ENCODE measurements at regions not wholly inside any gene's neighbourhood (a gene's known extent, or its start where the extent isn't known, plus 50 kb on each side); places are given as distances from the start of the nearest gene placed in this dataset.

DNA sequence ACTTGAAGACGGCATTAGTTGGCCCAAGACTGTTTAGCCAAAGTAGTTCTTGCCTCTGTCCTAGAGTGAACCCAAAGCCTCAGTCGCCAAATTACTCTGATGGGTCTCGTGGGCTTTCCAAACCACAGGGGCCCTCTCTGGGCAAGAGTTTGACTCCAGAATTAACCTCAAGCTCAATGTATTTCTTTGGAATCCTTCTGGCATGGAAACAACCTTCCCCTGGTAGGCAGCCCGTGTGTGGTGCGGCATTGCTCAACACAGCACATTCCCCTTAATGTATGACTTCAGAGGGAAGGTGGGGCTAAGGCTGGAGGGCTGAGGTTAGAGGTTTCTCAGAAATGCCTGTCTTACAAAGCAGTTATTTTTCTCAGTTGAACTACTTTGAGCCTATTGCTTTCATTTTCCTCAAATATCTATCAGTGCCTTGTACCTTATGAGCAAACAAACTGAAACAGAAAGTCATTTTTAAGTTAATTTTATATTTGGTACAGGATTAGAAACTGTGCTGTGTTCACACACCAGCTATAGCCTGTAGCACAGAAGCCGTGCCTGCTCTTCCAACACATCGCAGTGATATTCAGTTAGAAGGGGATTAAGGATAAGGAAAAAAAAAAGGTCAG lies 123.9 kb upstream of the HAPLN1 start:
- CTCF ChIA-PET, result interaction anchor here (1.3 kb wide), 1 partner anchor 25 kb away, joined by 3 read pairs; no protein-coding TSS in a partner anchor
- TF ChIP-seq POLR2AphosphoS5 (IDR thresholded peaks at IDR 0.05; ENCODE audit: insufficient read depth, low read depth, low read length) (no peak), FOS (IDR thresholded peaks at IDR 0.05; ENCODE audit: borderline replicate concordance, insufficient read depth, low read length) (no peak), MYC (IDR thresholded peaks at IDR 0.05; ENCODE audit: low read depth, low read length) (no peak), JUN (IDR thresholded peaks at IDR 0.05; ENCODE audit: borderline replicate concordance, insufficient read depth, insufficient read length, low read depth) (no peak), CTCF (IDR thresholded peaks at IDR 0.05; ENCODE audit: extremely low read depth in 1 of 2, insufficient read depth in 1 of 2, low read depth in 1 of 2, low read length in 2 of 2) (no peak), GATA2 (IDR thresholded peaks at IDR 0.05; ENCODE audit: insufficient read depth, insufficient read length, low read depth, low read length) (no peak), POLR2A (IDR thresholded peaks at IDR 0.05; ENCODE audit: low read depth, low read length) (no peak), EZH2 (IDR thresholded peaks at IDR 0.05; ENCODE audit: borderline replicate concordance, low read depth, low read length, severe bottlenecking) (no peak)
- TF ChIP-seq, protein P1, sequence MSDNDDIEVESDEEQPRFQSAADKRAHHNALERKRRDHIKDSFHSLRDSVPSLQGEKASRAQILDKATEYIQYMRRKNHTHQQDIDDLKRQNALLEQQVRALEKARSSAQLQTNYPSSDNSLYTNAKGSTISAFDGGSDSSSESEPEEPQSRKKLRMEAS (IDR thresholded peaks at IDR 0.05; ENCODE audit: insufficient read depth, insufficient read length), result no peak
- no peak overlapping the region for H3K4me3 ChIP-seq (replicated peaks in 1 of 3; ENCODE audit: insufficient read depth in 1 of 3, low read depth in 1 of 3, low read length in 3 of 3)
- POLR2A ChIA-PET, result no interaction called here
- no peak overlapping the region for H3K27ac ChIP-seq (ENCODE audit: insufficient read depth, low read depth, low read length)
- H4K20me1 ChIP-seq (replicated peaks; ENCODE audit: control insufficient read depth, extremely low read depth, insufficient read depth, low read length), result no peaks in the 10 kb centered on the region
- dilution Hi-C loops (cut with MboI; ENCODE audit: extremely low pct_ligation_motif_present, low sequenced_read_pairs), result no loop called here
- H3K36me3 ChIP-seq (ENCODE audit: control insufficient read depth in 2 of 2, extremely low read depth in 1 of 2, insufficient read depth in 2 of 2, low read length in 2 of 2), result no peaks in the 10 kb centered on the region
- no peaks in the 10 kb centered on the region for H3K9me3 ChIP-seq (replicated peaks; ENCODE audit: control insufficient read depth, insufficient read depth, low read length)
- H3K9ac ChIP-seq (replicated peaks; ENCODE audit: extremely low read depth, insufficient read depth, low read length), result no peak overlapping the region
- no peaks in the 10 kb centered on the region for H3K4me1 ChIP-seq (ENCODE audit: control insufficient read depth, extremely low read depth, insufficient read depth, low read length)
- no peaks in the 10 kb centered on the region for H3K27me3 ChIP-seq (ENCODE audit: control insufficient read depth in 2 of 2, insufficient read depth in 2 of 2, low read length in 2 of 2)
- intact Hi-C loops (cut with micrococcal nuclease), result no loop called here
- H2AFZ ChIP-seq (ENCODE audit: low read depth, low read length), result no peak overlapping the region
- BruUV-seq (replicated peaks), result no TSS peak
- no peaks in the 10 kb centered on the region for H3K9me1 ChIP-seq (replicated peaks; ENCODE audit: control insufficient read depth, extremely low read depth, insufficient read depth, low read length)
- H3K4me2 ChIP-seq (ENCODE audit: insufficient read depth, low read length), result no peak overlapping the region
- no peak for FAIRE-seq
- DNase-seq (ENCODE audit: low read depth, low spot score), result no peak
- H3K79me2 ChIP-seq (ENCODE audit: control insufficient read depth, insufficient read depth, low read length), result no peaks in the 10 kb centered on the region
